Prostate gland (tissue), 2 donors: ENCODE measurements at regions not wholly inside any gene's neighbourhood (a gene's known extent, or its start where the extent isn't known, plus 50 kb on each side); places are given as distances from the start of the nearest gene placed in this dataset.

ENCODE experiments used
- POLR2A ChIP-seq: fragments of 450-650 bp; IDR thresholded peaks from one replicate; pipeline ENCODE4 v1.6.1; 2016; ENCODE audit warnings: antibody characterized with exemption, mild to moderate bottlenecking
- TF ChIP-seq, protein P1 (sequence below), 4 experiments: fragments of 200-600 bp in 2 of 4; fragments of 450-650 bp in 2 of 4; sonication (generic) in 2 of 4; IDR thresholded peaks; 1 replicate in 3 of 4; 2 replicates in 1 of 4; pipeline ENCODE4 v1.5.1; 2016 to 2019; ENCODE audit warnings: antibody characterized with exemption in 4 of 4, mild to moderate bottlenecking in 2 of 4, moderate library complexity in 2 of 4

DNA sequence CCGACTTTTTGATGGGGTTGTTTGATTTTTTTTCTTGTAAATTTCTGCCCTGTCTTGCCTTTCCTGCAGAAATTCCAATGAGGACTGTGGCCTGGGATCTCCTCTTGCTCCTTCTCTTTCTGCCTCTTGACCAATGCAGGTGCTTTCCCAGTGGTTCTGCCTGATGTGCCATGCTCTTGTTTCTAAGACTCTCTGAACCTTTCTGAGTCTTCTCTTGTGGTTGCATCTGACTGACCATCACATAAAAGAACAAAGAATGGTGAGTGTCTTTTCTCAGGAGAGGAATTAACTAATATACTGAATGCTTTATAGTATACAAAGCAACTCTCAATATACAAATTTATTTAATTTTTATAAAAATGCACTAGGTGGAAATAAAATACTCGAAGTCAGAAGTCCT, 424.6 kb downstream of the TRIB2 start:
- TF ChIP-seq, protein P1, sequence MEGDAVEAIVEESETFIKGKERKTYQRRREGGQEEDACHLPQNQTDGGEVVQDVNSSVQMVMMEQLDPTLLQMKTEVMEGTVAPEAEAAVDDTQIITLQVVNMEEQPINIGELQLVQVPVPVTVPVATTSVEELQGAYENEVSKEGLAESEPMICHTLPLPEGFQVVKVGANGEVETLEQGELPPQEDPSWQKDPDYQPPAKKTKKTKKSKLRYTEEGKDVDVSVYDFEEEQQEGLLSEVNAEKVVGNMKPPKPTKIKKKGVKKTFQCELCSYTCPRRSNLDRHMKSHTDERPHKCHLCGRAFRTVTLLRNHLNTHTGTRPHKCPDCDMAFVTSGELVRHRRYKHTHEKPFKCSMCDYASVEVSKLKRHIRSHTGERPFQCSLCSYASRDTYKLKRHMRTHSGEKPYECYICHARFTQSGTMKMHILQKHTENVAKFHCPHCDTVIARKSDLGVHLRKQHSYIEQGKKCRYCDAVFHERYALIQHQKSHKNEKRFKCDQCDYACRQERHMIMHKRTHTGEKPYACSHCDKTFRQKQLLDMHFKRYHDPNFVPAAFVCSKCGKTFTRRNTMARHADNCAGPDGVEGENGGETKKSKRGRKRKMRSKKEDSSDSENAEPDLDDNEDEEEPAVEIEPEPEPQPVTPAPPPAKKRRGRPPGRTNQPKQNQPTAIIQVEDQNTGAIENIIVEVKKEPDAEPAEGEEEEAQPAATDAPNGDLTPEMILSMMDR (IDR thresholded peaks at IDR 0.05): no peak
- TF ChIP-seq POLR2A: no peak
